ENCODE measurements at regions not wholly inside any gene's neighbourhood (a gene's known extent, or its start where the extent isn't known, plus 50 kb on each side); places are given as distances from the start of the nearest gene placed in this dataset.

DNA sequence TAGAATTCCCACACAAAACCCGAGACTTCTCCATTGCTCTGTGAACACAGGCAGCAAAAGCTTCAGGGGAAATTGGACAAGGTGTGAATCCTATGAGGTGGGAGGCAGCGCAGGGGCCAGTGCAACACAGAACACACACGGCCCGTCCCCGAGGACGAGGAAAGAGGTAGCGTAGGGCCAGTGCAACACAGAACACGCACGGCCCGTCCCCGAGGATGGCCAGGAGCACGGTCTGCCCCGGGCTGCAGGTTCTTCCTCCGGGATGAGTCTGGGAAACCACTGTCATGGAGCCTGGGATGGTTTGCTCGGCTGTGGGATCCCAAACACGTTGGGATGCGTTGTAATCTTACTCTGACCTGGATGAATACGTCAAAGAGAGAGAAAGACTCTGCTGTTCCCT lies 432.1 kb downstream of the GLRX3 start:
- no peak overlapping the region for H2BK12ac ChIP-seq (ENCODE audit: insufficient read length, low read depth, low read length)
- no peak overlapping the region for H3K4me3 Mint-ChIP-seq
- TF ChIP-seq CTCF (conservative IDR thresholded peaks at IDR 0.05) = no peak
- H4K20me1 ChIP-seq (ENCODE audit: control insufficient read depth, insufficient read depth, insufficient read length) = no peaks in the 10 kb centered on the region
- no peaks in the 10 kb centered on the region for H3K23me2 ChIP-seq (ENCODE audit: insufficient read length, low read depth, low read length, poor library complexity, severe bottlenecking)
- no peak overlapping the region for H2AFZ ChIP-seq (ENCODE audit: low read length)
- no peak overlapping the region for H2BK5ac ChIP-seq (ENCODE audit: insufficient read length, low read length)
- no peak overlapping the region for H2BK15ac ChIP-seq (ENCODE audit: low read depth, low read length)
- H2BK20ac ChIP-seq (ENCODE audit: low read depth, low read length, poor library complexity, severe bottlenecking) = no peak overlapping the region
- peaks cover 0 to 2% (median 0%) of the 10 kb centered on the region in 3 experiments; a peak in 2 of 7 replicates for H3K36me3 Mint-ChIP-seq (ENCODE audit: insufficient read depth in 1 of 3, low read depth in 3 of 3)
- no peaks in the 10 kb centered on the region for H3K79me2 ChIP-seq (ENCODE audit: insufficient read depth, low read length)
- H3K27me3 Mint-ChIP-seq (ENCODE audit: low read depth) = peaks cover 5% of the 10 kb centered on the region
- no peak overlapping the region for H3K14ac ChIP-seq (ENCODE audit: insufficient read depth, low read length)
- H3K27ac Mint-ChIP-seq = no peak overlapping the region
- H3K4ac ChIP-seq (ENCODE audit: low read depth, low read length) = no peak overlapping the region
- no peaks in the 10 kb centered on the region for H3K79me1 ChIP-seq (ENCODE audit: insufficient read depth, low read depth, low read length, poor library complexity, severe bottlenecking)
- no peak overlapping the region for H2BK120ac ChIP-seq (ENCODE audit: low read depth, low read length, poor library complexity, severe bottlenecking)
- H3K9me3 ChIP-seq (ENCODE audit: control insufficient read depth, low read depth, low read length) = no peaks in the 10 kb centered on the region
- H3T11ph ChIP-seq (ENCODE audit: low read length) = no peak overlapping the region
- H3K18ac ChIP-seq (ENCODE audit: insufficient read length, low read depth, low read length) = no peak overlapping the region
- H3K4me1 ChIP-seq (ENCODE audit: insufficient read depth, low read length) = no peaks in the 10 kb centered on the region
- no peaks in the 10 kb centered on the region for H3K4me1 Mint-ChIP-seq
- no peak for DNase-seq
- H4K8ac ChIP-seq (replicated peaks; ENCODE audit: insufficient read length, low read depth, low read length) = no peak overlapping the region
- no peak overlapping the region for H3K27ac ChIP-seq (ENCODE audit: insufficient read length, low read depth, low read length)
- no peak overlapping the region for H3K9ac ChIP-seq (ENCODE audit: extremely low read depth, insufficient read length, low read length)
- no peak overlapping the region for H3K56ac ChIP-seq (ENCODE audit: insufficient read length, low read depth, low read length)
- H3K27me3 ChIP-seq (ENCODE audit: insufficient read depth, low read length) = no peaks in the 10 kb centered on the region
- no peak overlapping the region for H3K4me2 ChIP-seq (ENCODE audit: insufficient read depth, insufficient read length, low read length)
- WGBS (ENCODE audit: extremely low coverage, insufficient read length, low lambda C conversion rate) = no CpG with 5 or more reads among the region's 18 CpGs
- H4K5ac ChIP-seq (ENCODE audit: insufficient read length, low read depth, low read length) = no peak overlapping the region
- H3K23ac ChIP-seq (ENCODE audit: insufficient read length, low read depth, low read length) = no peak overlapping the region
- H4K91ac ChIP-seq (ENCODE audit: insufficient read length, low read depth, low read length) = no peak overlapping the region
- peaks cover 0 to 2% of the 10 kb centered on the region in 2 experiments; a peak in 1 of 5 replicates for H3K9me3 Mint-ChIP-seq
- H2AK5ac ChIP-seq (ENCODE audit: insufficient read length, low read length) = no peak overlapping the region

Measured in H9 (cell line).